Lung (tissue), 11 donors: ENCODE measurements at regions not wholly inside any gene's neighbourhood (a gene's known extent, or its start where the extent isn't known, plus 50 kb on each side); places are given as distances from the start of the nearest gene placed in this dataset.

Experiments used
- ATAC-seq: fragments of 200-7000 bp; cut with Tn5 transposase; one replicate; pipeline ENCODE4 v1.9.1; 2020; ENCODE audit warnings: moderate number of reproducible peaks; ENCODE audit not compliant: insufficient read depth, low FRiP score
- DNase-seq, 3 donors: peaks; one replicate each; pipeline ENCODE4 v3.0.0-alpha.2; 2013 to 2017
- H3K27ac ChIP-seq, 2 donors: one replicate each; pipeline ENCODE4 v1.5.1; 2013; ENCODE audit warnings: mild to moderate bottlenecking in 2 of 2, moderate library complexity in 2 of 2, control low read depth in 1 of 2, inconsistent platforms in 1 of 2, low read depth in 1 of 2, low read length in 1 of 2
- H3K27me3 ChIP-seq, 3 donors: one replicate each; pipeline ENCODE4 v1.5.1; 2013; ENCODE audit warnings: low read length in 2 of 3; ENCODE audit not compliant: control insufficient read depth in 3 of 3, insufficient read depth in 3 of 3
- H3K36me3 ChIP-seq, 4 donors: one replicate each; pipeline ENCODE4 v1.5.1; 2013; ENCODE audit warnings: low read length in 4 of 4, mild to moderate bottlenecking in 1 of 4, moderate library complexity in 1 of 4; ENCODE audit not compliant: control insufficient read depth in 4 of 4, insufficient read depth in 4 of 4
- H3K4me1 ChIP-seq, 5 donors: one replicate each; pipeline ENCODE4 v1.5.1; 2013; ENCODE audit warnings: low read length in 5 of 5, mild to moderate bottlenecking in 2 of 5, moderate library complexity in 1 of 5; ENCODE audit not compliant: control insufficient read depth in 5 of 5, insufficient read depth in 5 of 5
- H3K4me3 ChIP-seq: one replicate; pipeline ENCODE4 v1.5.1; 2013; ENCODE audit warnings: mild to moderate bottlenecking, control low read depth, moderate library complexity
- H3K9ac ChIP-seq, 2 donors: one replicate each; pipeline ENCODE4 v1.5.1; 2013; ENCODE audit warnings: low read length in 2 of 2, control low read depth in 1 of 2; ENCODE audit not compliant: insufficient read depth in 1 of 2
- H3K9me3 ChIP-seq, 4 donors: one replicate each; pipeline ENCODE4 v1.5.1; 2013; ENCODE audit warnings: low read length in 3 of 4, mild to moderate bottlenecking in 1 of 4, moderate library complexity in 1 of 4; ENCODE audit not compliant: control insufficient read depth in 4 of 4, insufficient read depth in 3 of 4
- WGBS, 2 donors: extraction: QIAGEN DNeasy Blood & Tissue Kit; methylation state at CpG; one replicate each; pipeline ENCODE4 v1.1.7; 2013; 5-methylcytosine and 5-hydroxymethylcytosine counted together
- TF ChIP-seq, protein P1 (sequence below): IDR thresholded peaks from 2 replicates; pipeline ENCODE4 v1.5.1; 2012; ENCODE audit warnings: mild to moderate bottlenecking; ENCODE audit errors: control extremely low read depth, extremely low read depth
- donor health status: control.
- donor health status: control.
- donor health status: Bipolar disorder and iron deficiency.
- donor health status: healthy.
- donor health status: DM: yes; HTN: yes; CAD: no.

DNA sequence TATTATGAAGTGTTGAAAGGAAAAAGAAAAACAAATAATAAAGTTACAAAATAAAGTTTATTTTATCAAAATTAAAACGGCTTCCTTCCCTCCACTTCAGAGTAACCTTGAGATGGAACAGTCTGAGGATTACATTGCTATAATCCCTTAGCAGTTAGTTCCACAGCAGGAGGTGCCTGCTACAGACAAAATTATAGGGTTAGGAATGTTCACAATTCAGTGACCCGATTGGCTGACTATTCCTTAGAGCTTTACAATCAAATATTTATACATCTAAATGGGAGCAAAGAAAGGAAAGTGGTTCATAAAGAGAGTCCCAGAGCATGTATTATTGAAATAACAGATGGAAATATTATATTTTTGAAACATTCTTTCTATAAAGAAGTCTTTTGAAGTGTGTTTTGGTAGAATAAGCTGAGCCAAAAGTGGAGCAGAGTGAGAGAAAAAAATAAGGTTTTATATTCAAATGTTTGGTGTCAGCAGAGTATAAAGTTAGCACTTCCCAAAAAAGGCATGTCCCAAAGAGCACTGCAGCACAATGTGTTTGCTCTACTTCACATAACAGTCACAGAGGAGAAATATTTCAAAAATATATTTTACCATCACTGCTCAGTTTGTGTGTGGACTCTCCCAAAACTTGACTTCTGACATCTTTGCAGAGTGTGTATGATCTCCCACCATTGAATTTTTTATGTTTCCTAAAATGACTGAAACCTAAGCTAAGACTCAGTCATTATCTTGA, 71.4 kb upstream of the GORAB start:
- peaks cover 0 to 2% (median 0%) of the 10 kb centered on the region in 5 donors for H3K4me1 ChIP-seq
- H3K9me3 ChIP-seq = peaks cover 0 to 3% (median 0%) of the 10 kb centered on the region in 4 donors
- TF ChIP-seq, protein P1, sequence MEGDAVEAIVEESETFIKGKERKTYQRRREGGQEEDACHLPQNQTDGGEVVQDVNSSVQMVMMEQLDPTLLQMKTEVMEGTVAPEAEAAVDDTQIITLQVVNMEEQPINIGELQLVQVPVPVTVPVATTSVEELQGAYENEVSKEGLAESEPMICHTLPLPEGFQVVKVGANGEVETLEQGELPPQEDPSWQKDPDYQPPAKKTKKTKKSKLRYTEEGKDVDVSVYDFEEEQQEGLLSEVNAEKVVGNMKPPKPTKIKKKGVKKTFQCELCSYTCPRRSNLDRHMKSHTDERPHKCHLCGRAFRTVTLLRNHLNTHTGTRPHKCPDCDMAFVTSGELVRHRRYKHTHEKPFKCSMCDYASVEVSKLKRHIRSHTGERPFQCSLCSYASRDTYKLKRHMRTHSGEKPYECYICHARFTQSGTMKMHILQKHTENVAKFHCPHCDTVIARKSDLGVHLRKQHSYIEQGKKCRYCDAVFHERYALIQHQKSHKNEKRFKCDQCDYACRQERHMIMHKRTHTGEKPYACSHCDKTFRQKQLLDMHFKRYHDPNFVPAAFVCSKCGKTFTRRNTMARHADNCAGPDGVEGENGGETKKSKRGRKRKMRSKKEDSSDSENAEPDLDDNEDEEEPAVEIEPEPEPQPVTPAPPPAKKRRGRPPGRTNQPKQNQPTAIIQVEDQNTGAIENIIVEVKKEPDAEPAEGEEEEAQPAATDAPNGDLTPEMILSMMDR = no peak
- H3K27ac ChIP-seq = no peak overlapping the region
- H3K4me3 ChIP-seq = no peak overlapping the region
- ATAC-seq = no peak
- WGBS, 2 donors = 66 to 70% methylated on average over 2 of the region's 2 CpGs
- no peaks in the 10 kb centered on the region for H3K27me3 ChIP-seq
- H3K36me3 ChIP-seq = no peaks in the 10 kb centered on the region
- DNase-seq = no peak
- no peak overlapping the region for H3K9ac ChIP-seq

DNA sequence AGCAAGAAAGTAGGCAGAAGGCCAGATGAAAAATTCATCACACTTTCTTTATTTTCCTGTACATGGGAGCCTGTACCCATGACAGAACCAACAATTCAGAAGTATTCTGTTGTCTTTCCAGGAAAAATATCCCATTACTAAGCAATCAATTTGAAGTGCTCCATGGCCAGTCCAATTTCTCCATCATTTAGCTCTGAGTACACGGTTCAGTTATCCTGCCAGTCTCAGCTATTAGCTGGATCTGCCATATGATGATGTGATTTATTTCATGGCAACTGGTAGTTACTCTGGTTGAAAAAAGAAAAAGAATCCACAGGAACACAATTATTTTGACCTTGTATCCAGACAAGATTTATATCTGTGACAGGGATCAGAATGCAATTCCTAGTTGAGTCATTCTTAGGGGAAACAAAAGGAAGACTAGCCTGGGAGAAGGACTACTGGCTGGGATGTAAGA, 70.6 kb upstream of the GORAB start:
- Histone ChIP-seq H3K4me1 (peaks cover 0 to 2% (median 0%) of the 10 kb centered on the region in 5 donors), H3K4me3 (no peak overlapping the region), H3K36me3 (no peaks in the 10 kb centered on the region), H3K27ac (no peak overlapping the region), H3K27me3 (no peaks in the 10 kb centered on the region), H3K9me3 (peaks cover 0 to 3% (median 0%) of the 10 kb centered on the region in 4 donors), H3K9ac (no peak overlapping the region)
- no peak for ATAC-seq
- no peak for DNase-seq
- TF ChIP-seq, protein P1 = no peak
- 90 to 97% methylated on average over 1 of the region's 1 CpG for WGBS, 2 donors

DNA sequence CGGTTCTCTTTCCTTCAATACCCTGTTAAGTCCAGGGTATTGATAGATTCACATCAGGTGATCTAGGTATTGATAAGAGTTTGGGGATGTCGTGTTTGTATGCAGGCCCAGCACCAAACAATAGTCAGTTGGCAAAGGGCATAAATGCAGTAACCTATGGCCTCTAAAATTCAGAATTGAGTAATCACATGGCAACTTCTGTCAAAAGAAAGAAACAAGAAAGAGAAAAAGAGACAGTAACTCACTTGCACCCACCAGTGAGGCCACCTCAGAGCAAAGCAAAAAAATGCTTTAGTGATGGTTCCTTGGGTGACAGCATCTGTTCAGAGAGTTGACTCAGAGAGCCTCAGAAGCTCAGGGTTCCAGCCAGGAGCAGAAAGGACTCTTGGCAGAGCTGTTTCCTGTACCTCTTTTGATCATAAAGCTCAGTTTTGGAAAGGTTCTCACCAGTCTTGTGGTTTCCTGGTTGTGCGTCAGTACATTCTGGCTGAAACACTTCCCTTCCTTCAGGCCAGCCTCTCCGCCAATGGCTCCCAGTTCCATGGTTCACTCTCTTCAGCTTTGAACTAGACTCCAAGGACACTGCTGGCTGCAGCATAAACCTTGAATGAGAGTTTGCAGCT, 70.1 kb upstream of the GORAB start:
- DNase-seq = no peak
- Histone ChIP-seq H3K36me3 (no peaks in the 10 kb centered on the region), H3K4me1 (peaks cover 0 to 2% (median 0%) of the 10 kb centered on the region in 5 donors), H3K9ac (no peak overlapping the region), H3K27ac (no peak overlapping the region), H3K4me3 (no peak overlapping the region), H3K9me3 (peaks cover 0 to 3% (median 0%) of the 10 kb centered on the region in 4 donors), H3K27me3 (no peaks in the 10 kb centered on the region)
- TF ChIP-seq, protein P1 = no peak
- 63 to 70% methylated on average over 4 of the region's 4 CpGs for WGBS, 2 donors
- no peak for ATAC-seq
